K562 (cell line): ENCODE measurements at regions not wholly inside any gene's neighbourhood (a gene's known extent, or its start where the extent isn't known, plus 50 kb on each side); places are given as distances from the start of the nearest gene placed in this dataset.
A peak's percentile ranks its signal among the peaks of the same experiment; 100 is the strongest.

Source experiments
- ATAC-seq: fragments of 200-7000 bp; cut with Tn5 transposase; 3 replicates; pipeline ENCODE4 v1.9.1; 2020; ENCODE audit warnings: moderate library complexity
- BruUV-seq: library from RNA; stranded (reverse); fragments of 400-500 nt; replicated peaks from 2 replicates; lab custom pipeline; 2021; lab: Mats Ljungman, UMichigan
- CTCF ChIA-PET: fragments of 300-600 bp; formaldehyde crosslinking; extraction: SDS; loops from one replicate; lab custom pipeline; 2021; ENCODE audit warnings: low intra/inter-chr PET ratio; lab: Yijun Ruan, JAX
- POLR2A ChIA-PET: fragments of 300-600, 350-650 bp; sonication (Branson Sonifier 250); formaldehyde crosslinking; extraction: SDS; loops from one replicate; lab custom pipeline; 2021; ENCODE audit warnings: antibody characterized with exemption, inconsistent platforms; lab: Yijun Ruan, JAX
- DNase-seq, 4 experiments: peaks; one replicate each; pipeline versions ENCODE4 v3.0.0 to v3.0.0-alpha.2; 2011 to 2018; ENCODE audit warnings: low spot score in 3 of 4, mixed read lengths in 3 of 4; ENCODE audit errors: extremely low read depth in 1 of 4
- FAIRE-seq: peaks from 2 replicates; lab custom pipeline; 2011; peaks lifted over from hg19 to GRCh38; lab: Jason Lieb, UNC
- H2AFZ ChIP-seq: 2 replicates; pipeline ENCODE4 v1.6.0; 2011; ENCODE audit warnings: low read depth, low read length, control low read depth, inconsistent platforms
- H3K27ac ChIP-seq: fragments of 200-600 bp; 3 replicates; pipeline ENCODE4 v1.8.0; 2011; ENCODE audit warnings: low read depth, mild to moderate bottlenecking, control low read depth, inconsistent platforms, low read length, moderate library complexity, mixed read lengths; ENCODE audit errors: extremely low read depth
- H3K27me3 ChIP-seq, 2 experiments: fragments of 300-600 bp in 1 of 2; 2 replicates in 1 of 2; 3 replicates in 1 of 2; pipeline versions ENCODE4 v1.6.0 to v1.8.0; 2011; ENCODE audit warnings: inconsistent platforms in 2 of 2, low read length in 2 of 2, mild to moderate bottlenecking in 1 of 2, mixed read lengths in 1 of 2, moderate library complexity in 1 of 2; ENCODE audit not compliant: control insufficient read depth in 2 of 2, insufficient read depth in 2 of 2
- H3K36me3 ChIP-seq: fragments of 300-600 bp; 3 replicates; pipeline ENCODE4 v1.8.0; 2011; ENCODE audit warnings: mild to moderate bottlenecking, low read length, inconsistent platforms; ENCODE audit not compliant: control insufficient read depth, insufficient read depth
- H3K4me1 ChIP-seq, 2 experiments: fragments of 200-600 bp in 1 of 2; replicated peaks in 1 of 2; 2 replicates in 1 of 2; 3 replicates in 1 of 2; pipeline versions ENCODE4 v1.5.1 to v1.8.0; 2011; ENCODE audit warnings: inconsistent platforms in 2 of 2, low read length in 2 of 2, mild to moderate bottlenecking in 1 of 2, mixed read lengths in 1 of 2, moderate library complexity in 1 of 2; ENCODE audit not compliant: control insufficient read depth in 2 of 2, insufficient read depth in 2 of 2
- H3K4me2 ChIP-seq: 2 replicates; pipeline ENCODE4 v1.6.1; 2011; ENCODE audit warnings: low read length, control low read depth, inconsistent platforms, mixed read lengths; ENCODE audit not compliant: insufficient read depth
- H3K4me3 ChIP-seq: fragments of 200-600 bp; sonication (generic), shearing (Covaris generic); 2 replicates; pipeline ENCODE4 v1.5.1; 2016; ENCODE audit warnings: control low read depth, inconsistent platforms
- H3K79me2 ChIP-seq: fragments of 200-600 bp; 3 replicates; pipeline ENCODE4 v1.8.0; 2011; ENCODE audit warnings: low read length, inconsistent platforms; ENCODE audit not compliant: control insufficient read depth, insufficient read depth
- H3K9ac ChIP-seq, 2 experiments: 2 replicates each; pipeline versions ENCODE4 v1.6.0 to v1.6.1; 2011; ENCODE audit warnings: low read depth in 2 of 2, low read length in 2 of 2, control low read depth in 1 of 2, inconsistent platforms in 1 of 2, mild to moderate bottlenecking in 1 of 2, mixed read lengths in 1 of 2; ENCODE audit not compliant: insufficient read depth in 1 of 2
- H3K9me1 ChIP-seq: one replicate; pipeline ENCODE4 v1.6.0; 2011; ENCODE audit warnings: inconsistent platforms, mild to moderate bottlenecking, low read length, moderate library complexity; ENCODE audit not compliant: control insufficient read depth, insufficient read depth
- H3K9me3 ChIP-seq: replicated peaks from 2 replicates; pipeline ENCODE4 v1.5.1; 2011; ENCODE audit warnings: low read depth, low read length, inconsistent platforms; ENCODE audit not compliant: control insufficient read depth, insufficient read depth
- H4K20me1 ChIP-seq: replicated peaks from 2 replicates; pipeline ENCODE4 v1.6.1; 2011; ENCODE audit warnings: low read length, inconsistent platforms, mixed read lengths; ENCODE audit not compliant: control insufficient read depth, insufficient read depth
- CC2D1A ChIP-seq: fragments of 450-650 bp; IDR thresholded peaks from 2 replicates; pipeline ENCODE4 v1.6.1; 2017; ENCODE audit warnings: mild to moderate bottlenecking
- CEBPG ChIP-seq, 3 experiments: fragments of 200-800 bp in 1 of 3; sonication (Bioruptor generic) in 1 of 3; sonication (generic) in 1 of 3; formaldehyde crosslinking in 1 of 3; IDR thresholded peaks in 2 of 3; conservative IDR thresholded peaks in 1 of 3; 2 replicates each; pipeline versions ENCODE4 v1.6.1 to v1.8.0; 2016 to 2022; ENCODE audit warnings: missing compliant biosample characterization in 2 of 3, missing genetic modification characterization in 2 of 3, mild to moderate bottlenecking in 1 of 3, missing genetic modification reagents in 1 of 3
- CHD4 ChIP-seq: fragments of 200-600 bp; sonication (generic); IDR thresholded peaks from 3 replicates; pipeline ENCODE4 v1.6.1; 2012; ENCODE audit warnings: low read depth, mild to moderate bottlenecking, mixed read lengths, low read length, inconsistent platforms; ENCODE audit not compliant: insufficient read depth, insufficient replicate concordance, poor library complexity, severe bottlenecking
- EP300 ChIP-seq: IDR thresholded peaks from 2 replicates; pipeline ENCODE4 v1.6.1; 2012; ENCODE audit warnings: low read length, improper control_type of control experiment
- ETV5 ChIP-seq: sonication (generic); formaldehyde crosslinking; IDR thresholded peaks from 2 replicates; pipeline ENCODE4 v1.4.0; 2020; ENCODE audit warnings: low read depth, mild to moderate bottlenecking, missing genetic modification reagents
- NRF1 ChIP-seq, 2 experiments: fragments of 450-650 bp; IDR thresholded peaks in 1 of 2; conservative IDR thresholded peaks in 1 of 2; 2 replicates each; pipeline ENCODE4 v1.6.1; 2014; ENCODE audit warnings: mild to moderate bottlenecking in 2 of 2
- POLR2A ChIP-seq: fragments of 450-650 bp; conservative IDR thresholded peaks from 2 replicates; pipeline ENCODE4 v1.6.1; 2016
- POLR3G ChIP-seq: IDR thresholded peaks from 2 replicates; pipeline ENCODE4 v1.6.1; 2011; ENCODE audit not compliant: insufficient read length, insufficient replicate concordance; ENCODE audit errors: extremely low read depth
- RBM14 ChIP-seq: fragments of 200-400 bp; formaldehyde crosslinking; IDR thresholded peaks from 2 replicates; pipeline ENCODE4 v1.6.1; 2018; ENCODE audit warnings: low read depth, mild to moderate bottlenecking, low read length, moderate library complexity, borderline replicate concordance; ENCODE audit not compliant: insufficient read depth
- RCOR1 ChIP-seq, 2 experiments: IDR thresholded peaks; 2 replicates each; pipeline ENCODE4 v1.6.1; 2012; ENCODE audit warnings: low read depth in 2 of 2, low read length in 2 of 2, borderline replicate concordance in 1 of 2, improper control_type of control experiment in 1 of 2
- RFX1 ChIP-seq: fragments of 450-650 bp; IDR thresholded peaks from 2 replicates; pipeline ENCODE4 v1.6.1; 2016; ENCODE audit warnings: mild to moderate bottlenecking, moderate library complexity
- SNIP1 ChIP-seq: fragments of 450-650 bp; IDR thresholded peaks from 2 replicates; pipeline ENCODE4 v1.7.1; 2017; ENCODE audit warnings: low read depth, mild to moderate bottlenecking
- TEAD2 ChIP-seq: fragments of 450-650 bp; IDR thresholded peaks from 2 replicates; pipeline ENCODE4 v1.6.1; 2016; ENCODE audit warnings: missing genetic modification characterization, control low read depth, missing compliant biosample characterization
- ZNF324 ChIP-seq: fragments of 250-450 bp; sonication (Bioruptor Pico); IDR thresholded peaks from 2 replicates; pipeline ENCODE4 v1.4.0; 2020; ENCODE audit warnings: mild to moderate bottlenecking
- ZNF584 ChIP-seq: fragments of 200-800 bp; sonication (Bioruptor generic); IDR thresholded peaks from 2 replicates; pipeline ENCODE4 v1.6.1; 2016; ENCODE audit warnings: low read depth, mild to moderate bottlenecking, missing genetic modification characterization, missing compliant biosample characterization
- WGBS: fragments of 100-300 bp; shearing (Covaris generic); methylation state at CpG from one replicate; pipeline ENCODE4 v1.1.6; 2016; ENCODE audit warnings: low coverage, mixed read lengths; ENCODE audit not compliant: insufficient coverage; ENCODE audit errors: missing lambda C conversion rate; 5-methylcytosine and 5-hydroxymethylcytosine counted together
- in situ Hi-C: fragments of 300-500 bp; cut with MboI; formaldehyde crosslinking; loops from 4 replicates; pipeline ENCODE4 v1.15.0; 2018; ENCODE audit warnings: inconsistent platforms, mixed read lengths
- intact Hi-C: fragments of 100-400 bp; cut with micrococcal nuclease; formaldehyde crosslinking; loops from 2 replicates; pipeline ENCODE4 v1.14.2; 2022
- TF ChIP-seq, protein P1 (sequence below): fragments of 200-800 bp; sonication (Bioruptor generic); IDR thresholded peaks from 2 replicates; pipeline ENCODE4 v1.6.1; 2017; ENCODE audit warnings: missing genetic modification characterization, missing compliant biosample characterization
- TF ChIP-seq, protein P2 (sequence below): sonication (generic); formaldehyde crosslinking; IDR thresholded peaks from 2 replicates; pipeline ENCODE4 v1.9.0; 2022; ENCODE audit warnings: mild to moderate bottlenecking, missing genetic modification reagents
- TF ChIP-seq, protein P3 (sequence below): fragments of 450-650 bp; IDR thresholded peaks from one replicate; pipeline ENCODE4 v1.6.1; 2018; ENCODE audit warnings: mild to moderate bottlenecking, moderate library complexity; ENCODE audit not compliant: partially characterized antibody

DNA sequence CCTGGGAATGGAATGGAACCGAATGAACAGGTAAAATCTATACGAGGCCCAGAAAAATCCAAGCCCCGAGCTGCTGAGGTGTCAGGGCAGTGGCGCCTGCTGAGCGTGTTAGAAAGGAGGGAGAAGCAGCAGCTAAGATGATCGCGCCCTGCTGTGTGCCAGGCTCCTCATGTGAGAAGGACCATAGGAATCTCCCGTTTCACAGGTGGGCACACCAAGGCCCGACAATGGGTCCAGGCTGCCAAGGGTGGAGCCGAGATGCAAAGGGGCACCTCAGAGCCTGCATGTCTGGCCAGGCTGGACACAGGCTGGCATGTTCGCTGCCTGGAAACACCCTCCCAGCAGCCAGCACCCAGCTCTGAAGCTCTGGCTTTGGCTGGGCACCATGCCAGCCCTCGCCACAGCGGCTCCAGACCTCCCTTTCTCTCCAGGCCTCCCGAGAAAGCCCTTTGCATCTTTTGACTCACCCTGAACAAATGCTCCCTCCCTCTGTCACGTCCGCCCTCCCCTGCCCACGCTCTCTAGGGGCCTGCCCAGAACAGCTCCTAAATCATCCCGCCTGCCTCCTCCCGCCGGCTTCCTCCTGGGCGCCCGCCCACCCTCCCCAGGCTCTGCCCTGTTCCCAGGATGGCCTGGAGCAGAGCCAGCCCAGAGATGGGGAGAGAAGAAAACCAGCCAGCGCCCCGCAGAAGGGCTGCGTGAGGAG, 217.8 kb upstream of the GSE1 start:
- H2AFZ ChIP-seq: no peak overlapping the region
- in situ Hi-C loops (no loop called here), intact Hi-C loops (no loop called here)
- H3K4me2 ChIP-seq: no peak overlapping the region
- H3K36me3 ChIP-seq: no peaks in the 10 kb centered on the region; the same call in 2 of the 3 replicates
- no peaks in the 10 kb centered on the region for H3K27me3 ChIP-seq
- WGBS: 61% methylated on average over 20 of the region's 25 CpGs
- ATAC-seq (peak; percentile 6; the same call in 1 of the 3 replicates), DNase-seq (peak; percentile 79 to 83 (median 80)), FAIRE-seq (peak; percentile 46)
- no peak overlapping the region; the same call in 2 of the 3 replicates for H3K27ac ChIP-seq
- CTCF ChIA-PET: interaction anchor here (0.9 to 1.6 kb wide), 2 partner anchors 21 to 322 kb away, joined by 3 to 5 read pairs; no protein-coding TSS in a partner anchor
- H3K79me2 ChIP-seq: no peaks in the 10 kb centered on the region; the same call in 2 of the 3 replicates
- no peaks in the 10 kb centered on the region for H4K20me1 ChIP-seq
- H3K4me3 ChIP-seq: no peak overlapping the region
- POLR2A ChIA-PET: interaction anchor here (0.6 to 0.7 kb wide), 2 partner anchors 73 to 179 kb away, joined by 3 read pairs; no protein-coding TSS in a partner anchor
- H3K4me1 ChIP-seq: peaks cover 42 to 79% of the 10 kb centered on the region in 2 experiments
- no peaks in the 10 kb centered on the region for H3K9me1 ChIP-seq
- peaks cover 3% of the 10 kb centered on the region; the same call in 1 of the 2 replicates for H3K9me3 ChIP-seq
- H3K9ac ChIP-seq: peak overlapping the region in 1 of 2 experiments; percentile 70; a peak in 2 of 4 replicates
- no TSS peak for BruUV-seq
- TF ChIP-seq ZNF584 (CRISPR knock-in tag): 0 out of 2 replicates have a peak, but pooled peaks have one; percentile 45
- TF ChIP-seq, protein P1, sequence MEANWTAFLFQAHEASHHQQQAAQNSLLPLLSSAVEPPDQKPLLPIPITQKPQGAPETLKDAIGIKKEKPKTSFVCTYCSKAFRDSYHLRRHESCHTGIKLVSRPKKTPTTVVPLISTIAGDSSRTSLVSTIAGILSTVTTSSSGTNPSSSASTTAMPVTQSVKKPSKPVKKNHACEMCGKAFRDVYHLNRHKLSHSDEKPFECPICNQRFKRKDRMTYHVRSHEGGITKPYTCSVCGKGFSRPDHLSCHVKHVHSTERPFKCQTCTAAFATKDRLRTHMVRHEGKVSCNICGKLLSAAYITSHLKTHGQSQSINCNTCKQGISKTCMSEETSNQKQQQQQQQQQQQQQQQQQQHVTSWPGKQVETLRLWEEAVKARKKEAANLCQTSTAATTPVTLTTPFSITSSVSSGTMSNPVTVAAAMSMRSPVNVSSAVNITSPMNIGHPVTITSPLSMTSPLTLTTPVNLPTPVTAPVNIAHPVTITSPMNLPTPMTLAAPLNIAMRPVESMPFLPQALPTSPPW: peak; percentile 82
- TF ChIP-seq ETV5 (CRISPR knock-in tag): no peak
- 0 out of 4 replicates have a peak, but pooled peaks of 1 of the 2 experiments have one; percentile 38 for TF ChIP-seq RCOR1 (IDR thresholded peaks at IDR 0.05; ENCODE audit: borderline replicate concordance in 1 of 2, low read depth in 2 of 2, low read length in 2 of 2)
- TF ChIP-seq SNIP1: no peak
- no peak for TF ChIP-seq POLR2A
- no peak for TF ChIP-seq CC2D1A
- TF ChIP-seq CHD4: no peak
- TF ChIP-seq, protein P2, sequence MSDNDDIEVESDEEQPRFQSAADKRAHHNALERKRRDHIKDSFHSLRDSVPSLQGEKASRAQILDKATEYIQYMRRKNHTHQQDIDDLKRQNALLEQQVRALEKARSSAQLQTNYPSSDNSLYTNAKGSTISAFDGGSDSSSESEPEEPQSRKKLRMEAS (CRISPR knock-in tag): 0 out of 2 replicates have a peak, but pooled peaks have one; percentile 26
- TF ChIP-seq RBM14: no peak
- no peak for TF ChIP-seq CEBPG (CRISPR knock-in tag; IDR thresholded peaks at IDR 0.05)
- no peak for TF ChIP-seq CEBPG (tag; conservative IDR thresholded peaks at IDR 0.05 in 1 of 2, IDR thresholded peaks at IDR 0.05 in 1 of 2)
- no peak; a peak in 1 of 4 replicates for TF ChIP-seq NRF1 (conservative IDR thresholded peaks at IDR 0.05 in 1 of 2, IDR thresholded peaks at IDR 0.05 in 1 of 2)
- TF ChIP-seq, protein P3, sequence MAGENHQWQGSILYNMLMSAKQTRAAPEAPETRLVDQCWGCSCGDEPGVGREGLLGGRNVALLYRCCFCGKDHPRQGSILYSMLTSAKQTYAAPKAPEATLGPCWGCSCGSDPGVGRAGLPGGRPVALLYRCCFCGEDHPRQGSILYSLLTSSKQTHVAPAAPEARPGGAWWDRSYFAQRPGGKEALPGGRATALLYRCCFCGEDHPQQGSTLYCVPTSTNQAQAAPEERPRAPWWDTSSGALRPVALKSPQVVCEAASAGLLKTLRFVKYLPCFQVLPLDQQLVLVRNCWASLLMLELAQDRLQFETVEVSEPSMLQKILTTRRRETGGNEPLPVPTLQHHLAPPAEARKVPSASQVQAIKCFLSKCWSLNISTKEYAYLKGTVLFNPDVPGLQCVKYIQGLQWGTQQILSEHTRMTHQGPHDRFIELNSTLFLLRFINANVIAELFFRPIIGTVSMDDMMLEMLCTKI: no peak
- no peak for TF ChIP-seq RFX1
- no peak for TF ChIP-seq ZNF324 (CRISPR knock-in tag)
- no peak for TF ChIP-seq TEAD2 (tag)
- TF ChIP-seq EP300: no peak
- no peak for TF ChIP-seq POLR3G
